Osteoblast (primary cell): ENCODE measurements at regions not wholly inside any gene's neighbourhood (a gene's known extent, or its start where the extent isn't known, plus 50 kb on each side); places are given as distances from the start of the nearest gene placed in this dataset.
"Not testable (repeated sequence)": the region's sequence is repeated elsewhere in the genome, so short reads cannot be mapped to it uniquely, and the experiment has no call there.

Experiments used
- DNase-seq: peaks from one replicate; pipeline ENCODE4 v3.0.0; 2011; ENCODE audit warnings: low spot score, mixed read lengths; ENCODE audit not compliant: insufficient read length; ENCODE audit errors: missing footprints
- H2AFZ ChIP-seq: 2 replicates; pipeline ENCODE4 v1.6.0; 2011; ENCODE audit warnings: mild to moderate bottlenecking, low read length
- H3K27ac ChIP-seq: 2 replicates; pipeline ENCODE4 v1.5.1; 2011; ENCODE audit warnings: mild to moderate bottlenecking, low read depth, low read length, moderate library complexity
- H3K27me3 ChIP-seq: 2 replicates; pipeline ENCODE4 v1.6.0; 2012; ENCODE audit warnings: mild to moderate bottlenecking, control low read depth, inconsistent platforms, low read length, moderate library complexity; ENCODE audit not compliant: insufficient read depth
- H3K36me3 ChIP-seq: 2 replicates; pipeline ENCODE4 v1.5.1; 2011; ENCODE audit warnings: mild to moderate bottlenecking, low read length, control low read depth, moderate library complexity; ENCODE audit not compliant: insufficient read depth
- H3K4me1 ChIP-seq: 2 replicates; pipeline ENCODE4 v1.5.1; 2011; ENCODE audit warnings: mild to moderate bottlenecking, low read length, control low read depth, moderate library complexity; ENCODE audit not compliant: insufficient read depth
- H3K4me2 ChIP-seq: 2 replicates; pipeline ENCODE4 v1.6.0; 2011; ENCODE audit warnings: mild to moderate bottlenecking, low read length; ENCODE audit not compliant: insufficient read depth
- H3K4me3 ChIP-seq: fragments of 200-600 bp; sonication (generic); 3 replicates; pipeline ENCODE4 v1.5.1; 2012; ENCODE audit warnings: mild to moderate bottlenecking, low read length, inconsistent platforms; ENCODE audit not compliant: insufficient read depth
- H3K79me2 ChIP-seq: 2 replicates; pipeline ENCODE4 v1.6.0; 2012; ENCODE audit warnings: mild to moderate bottlenecking, low read length, control low read depth, inconsistent platforms; ENCODE audit not compliant: insufficient read depth
- H3K9me3 ChIP-seq: 2 replicates; pipeline ENCODE4 v1.5.1; 2011; ENCODE audit warnings: low read depth, low read length, control low read depth
- H4K20me1 ChIP-seq: 2 replicates; pipeline ENCODE4 v1.6.0; 2012; ENCODE audit warnings: mild to moderate bottlenecking, low read length, control low read depth; ENCODE audit not compliant: insufficient read depth
- TF ChIP-seq, protein P1 (sequence below): IDR thresholded peaks from 2 replicates; pipeline ENCODE4 v1.5.1; 2011; ENCODE audit warnings: mild to moderate bottlenecking, low read depth, low read length, moderate library complexity; ENCODE audit errors: extremely low read depth

DNA sequence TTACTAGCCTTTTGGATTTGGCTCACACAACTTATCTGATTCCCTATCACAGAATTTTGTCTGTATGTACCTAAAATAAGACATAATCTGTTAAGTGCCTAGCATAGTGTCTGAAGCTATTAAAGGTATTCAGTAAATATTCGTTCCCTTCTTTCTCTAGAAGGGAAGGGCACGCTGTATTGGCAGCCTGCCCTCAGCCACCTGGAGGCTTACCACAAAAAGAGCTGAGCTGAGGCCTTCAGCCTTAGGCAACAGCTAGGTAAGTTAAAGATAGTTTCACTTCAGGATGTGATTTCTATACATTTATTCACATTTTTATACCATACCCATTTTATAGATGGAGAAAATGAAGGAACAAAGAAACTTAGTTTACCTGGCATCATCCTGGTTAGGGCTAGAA, 400.0 kb upstream of the LCORL start:
- no peak overlapping the region for H3K4me3 ChIP-seq
- no peak overlapping the region for H2AFZ ChIP-seq
- no peaks in the 10 kb centered on the region for H3K9me3 ChIP-seq
- no peaks in the 10 kb centered on the region for H3K4me1 ChIP-seq
- H3K4me2 ChIP-seq, result no peak overlapping the region
- TF ChIP-seq, protein P1, sequence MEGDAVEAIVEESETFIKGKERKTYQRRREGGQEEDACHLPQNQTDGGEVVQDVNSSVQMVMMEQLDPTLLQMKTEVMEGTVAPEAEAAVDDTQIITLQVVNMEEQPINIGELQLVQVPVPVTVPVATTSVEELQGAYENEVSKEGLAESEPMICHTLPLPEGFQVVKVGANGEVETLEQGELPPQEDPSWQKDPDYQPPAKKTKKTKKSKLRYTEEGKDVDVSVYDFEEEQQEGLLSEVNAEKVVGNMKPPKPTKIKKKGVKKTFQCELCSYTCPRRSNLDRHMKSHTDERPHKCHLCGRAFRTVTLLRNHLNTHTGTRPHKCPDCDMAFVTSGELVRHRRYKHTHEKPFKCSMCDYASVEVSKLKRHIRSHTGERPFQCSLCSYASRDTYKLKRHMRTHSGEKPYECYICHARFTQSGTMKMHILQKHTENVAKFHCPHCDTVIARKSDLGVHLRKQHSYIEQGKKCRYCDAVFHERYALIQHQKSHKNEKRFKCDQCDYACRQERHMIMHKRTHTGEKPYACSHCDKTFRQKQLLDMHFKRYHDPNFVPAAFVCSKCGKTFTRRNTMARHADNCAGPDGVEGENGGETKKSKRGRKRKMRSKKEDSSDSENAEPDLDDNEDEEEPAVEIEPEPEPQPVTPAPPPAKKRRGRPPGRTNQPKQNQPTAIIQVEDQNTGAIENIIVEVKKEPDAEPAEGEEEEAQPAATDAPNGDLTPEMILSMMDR, result no peak
- no peaks in the 10 kb centered on the region for H3K36me3 ChIP-seq
- no peak overlapping the region for H3K27ac ChIP-seq
- no peaks in the 10 kb centered on the region for H3K79me2 ChIP-seq
- H4K20me1 ChIP-seq, result no peaks in the 10 kb centered on the region
- no peaks in the 10 kb centered on the region for H3K27me3 ChIP-seq
- DNase-seq, result no peak

DNA sequence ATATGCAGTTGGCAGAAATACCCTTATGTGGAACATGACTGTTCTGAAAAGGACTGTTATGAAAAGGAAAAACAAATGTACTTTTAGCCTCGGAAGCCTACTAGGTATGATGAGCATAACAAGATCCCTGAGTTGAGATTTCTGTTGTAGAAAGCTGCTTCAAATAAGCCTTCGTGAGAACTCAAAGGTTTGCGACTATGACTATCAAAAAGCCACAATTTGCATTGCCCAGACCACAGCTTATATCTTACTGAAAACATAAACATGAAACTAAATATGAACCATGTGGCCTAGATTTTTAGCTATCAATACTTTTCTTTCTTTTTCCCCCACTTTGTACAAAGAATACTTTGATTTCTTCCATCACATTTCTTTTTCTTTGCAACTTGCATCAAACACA, 398.2 kb upstream of the LCORL start:
- no peaks in the 10 kb centered on the region for H3K9me3 ChIP-seq

DNA sequence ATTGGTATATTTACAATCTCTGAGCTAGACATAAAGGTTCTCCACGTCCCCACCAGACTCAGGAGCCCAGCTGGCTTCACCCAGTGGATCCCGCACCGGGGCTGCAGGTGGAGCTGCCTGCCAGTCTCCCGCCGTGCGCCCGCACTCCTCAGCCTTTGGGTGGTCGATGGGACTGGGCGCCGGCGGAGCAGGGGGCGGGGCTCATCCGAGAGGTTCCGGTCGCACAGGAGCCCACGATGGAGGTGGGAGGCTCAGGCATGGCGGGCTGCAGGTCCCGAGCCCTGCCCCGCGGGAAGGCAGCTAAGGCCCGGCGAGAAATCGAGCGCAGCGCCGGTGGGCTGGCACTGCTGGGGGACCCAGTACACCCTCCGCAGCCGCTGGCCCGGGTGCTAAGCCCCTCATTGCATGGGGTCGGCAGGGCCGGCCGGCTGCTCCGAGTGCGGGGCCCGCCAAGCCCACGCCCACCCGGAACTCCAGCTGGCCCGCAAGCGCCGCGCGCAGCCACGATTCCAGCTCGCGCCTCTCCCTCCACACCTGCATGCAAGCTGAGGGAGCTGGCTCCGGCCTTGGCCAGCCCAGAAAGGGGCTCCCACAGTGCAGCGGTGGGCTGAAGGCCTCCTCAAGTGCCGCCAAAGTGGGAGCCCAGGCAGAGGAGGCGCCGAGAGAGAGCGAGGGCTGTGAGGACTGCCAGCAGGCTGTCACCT, 396.8 kb upstream of the LCORL start:
- not testable (repeated sequence) for H3K79me2 ChIP-seq, H3K4me2 ChIP-seq, H3K9me3 ChIP-seq, H3K4me3 ChIP-seq, H3K4me1 ChIP-seq, H3K27ac ChIP-seq, H3K27me3 ChIP-seq, H4K20me1 ChIP-seq, H2AFZ ChIP-seq, H3K36me3 ChIP-seq, DNase-seq

More for the DNA sequence above, 398.2 kb upstream of the LCORL start:
- no peak for DNase-seq
- Histone ChIP-seq H3K4me1 (no peaks in the 10 kb centered on the region), H3K27ac (no peak overlapping the region), H3K4me3 (no peak overlapping the region), H4K20me1 (no peaks in the 10 kb centered on the region), H3K79me2 (no peaks in the 10 kb centered on the region), H3K36me3 (no peaks in the 10 kb centered on the region), H2AFZ (no peak overlapping the region), H3K27me3 (no peaks in the 10 kb centered on the region), H3K4me2 (no peak overlapping the region)
- TF ChIP-seq, protein P1, result no peak

DNA sequence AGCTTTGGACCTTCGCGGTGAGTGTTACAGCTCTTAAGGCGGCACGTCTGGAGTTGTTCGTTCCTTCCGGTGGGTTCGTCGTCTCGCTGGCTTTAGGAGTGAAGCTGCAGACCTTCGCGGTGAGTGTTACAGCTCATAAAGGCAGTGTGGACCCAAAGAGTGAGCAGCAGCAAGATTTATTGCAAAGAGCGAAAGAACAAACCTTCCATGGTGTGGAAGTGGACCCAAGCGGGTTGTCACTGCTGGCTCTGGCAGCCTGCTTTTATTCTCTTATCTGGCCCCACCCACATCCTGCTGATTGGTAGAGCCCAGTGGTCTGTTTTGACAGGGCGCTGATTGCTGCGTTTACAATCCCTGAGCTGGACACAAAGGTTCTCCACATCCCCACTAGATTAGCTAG, 396.1 kb upstream of the LCORL start:
- H3K9me3 ChIP-seq, result not testable (repeated sequence)

DNA sequence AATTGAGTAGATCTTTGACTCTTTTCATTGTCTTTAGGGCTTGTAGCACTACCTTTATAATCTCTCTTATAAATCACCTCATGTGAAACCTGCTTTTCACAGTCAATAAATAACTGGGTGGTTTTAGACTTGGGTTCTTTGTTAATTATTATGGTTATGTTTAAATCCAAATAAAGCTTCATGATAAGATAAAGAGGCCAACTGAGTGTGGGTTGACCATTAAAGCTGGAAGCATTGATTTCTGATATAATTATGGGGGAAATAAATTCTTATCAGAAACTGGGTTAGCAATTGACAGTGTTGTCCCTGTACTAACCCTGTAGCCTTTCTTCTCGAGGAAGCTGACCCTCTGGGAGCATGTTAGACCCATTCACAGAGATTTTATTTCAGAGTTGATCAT, 384.7 kb upstream of the LCORL start:
- Histone ChIP-seq H3K9me3 (no peaks in the 10 kb centered on the region), H3K27ac (no peak overlapping the region), H3K4me2 (no peak overlapping the region), H3K4me3 (no peak overlapping the region), H2AFZ (no peak overlapping the region), H3K4me1 (no peaks in the 10 kb centered on the region), H4K20me1 (no peaks in the 10 kb centered on the region), H3K36me3 (no peaks in the 10 kb centered on the region), H3K27me3 (no peaks in the 10 kb centered on the region), H3K79me2 (no peaks in the 10 kb centered on the region)
- no peak for DNase-seq
- TF ChIP-seq, protein P1, result no peak

More for the DNA sequence above, 396.1 kb upstream of the LCORL start:
- not testable (repeated sequence) for H3K27ac ChIP-seq, H4K20me1 ChIP-seq, H3K4me3 ChIP-seq, H3K36me3 ChIP-seq, DNase-seq, H2AFZ ChIP-seq, H3K27me3 ChIP-seq, H3K4me1 ChIP-seq, H3K79me2 ChIP-seq, H3K4me2 ChIP-seq
